IPS-20b (cell line): ENCODE measurements at regions not wholly inside any gene's neighbourhood (a gene's known extent, or its start where the extent isn't known, plus 50 kb on each side); places are given as distances from the start of the nearest gene placed in this dataset.

Experiments
- H3K27ac ChIP-seq: one replicate; pipeline ENCODE4 v1.5.1; 2013; ENCODE audit warnings: low read length
- H3K27me3 ChIP-seq: 2 replicates; pipeline ENCODE4 v1.6.1; 2013; ENCODE audit warnings: mild to moderate bottlenecking, low read length, inconsistent platforms; ENCODE audit not compliant: insufficient read depth
- H3K36me3 ChIP-seq: 2 replicates; pipeline ENCODE4 v1.6.1; 2013; ENCODE audit warnings: low read depth, mild to moderate bottlenecking, inconsistent platforms, low read length, moderate library complexity; ENCODE audit not compliant: insufficient read depth
- H3K4me1 ChIP-seq: 2 replicates; pipeline ENCODE4 v1.6.1; 2013; ENCODE audit warnings: mild to moderate bottlenecking, control low read depth, inconsistent platforms, low read length, moderate library complexity; ENCODE audit not compliant: insufficient read depth
- H3K4me3 ChIP-seq: 2 replicates; pipeline ENCODE4 v1.5.1; 2013; ENCODE audit warnings: mild to moderate bottlenecking, low read length, inconsistent platforms
- H3K9ac ChIP-seq: 2 replicates; pipeline ENCODE4 v1.6.1; 2013; ENCODE audit warnings: low read depth, mild to moderate bottlenecking, inconsistent platforms, low read length, moderate library complexity
- H3K9me3 ChIP-seq: 2 replicates; pipeline ENCODE4 v1.6.1; 2013; ENCODE audit warnings: mild to moderate bottlenecking, low read depth, low read length, inconsistent platforms; ENCODE audit not compliant: insufficient read depth

- H3K4me3 ChIP-seq, result no peak overlapping the region
- no peaks in the 10 kb centered on the region for H3K27me3 ChIP-seq
- H3K9me3 ChIP-seq, result no peaks in the 10 kb centered on the region
- H3K27ac ChIP-seq, result no peak overlapping the region
- no peaks in the 10 kb centered on the region for H3K36me3 ChIP-seq
- no peaks in the 10 kb centered on the region for H3K4me1 ChIP-seq
- H3K9ac ChIP-seq, result no peak overlapping the region
Measured at GRCh38 chr19:31135841-31136240, 213.4 kb downstream of the TSHZ3 start.

- H3K4me3 ChIP-seq, result no peak overlapping the region
- H3K36me3 ChIP-seq, result no peaks in the 10 kb centered on the region
- no peak overlapping the region for H3K27ac ChIP-seq
- no peak overlapping the region for H3K9ac ChIP-seq
- no peaks in the 10 kb centered on the region for H3K27me3 ChIP-seq
- no peaks in the 10 kb centered on the region for H3K9me3 ChIP-seq
- no peaks in the 10 kb centered on the region for H3K4me1 ChIP-seq
Measured at GRCh38 chr19:31132753-31133110, 216.5 kb downstream of the TSHZ3 start.

GRCh38 chr19:31128291-31128690, 220.9 kb downstream of the TSHZ3 start:
- H3K27ac ChIP-seq, result no peak overlapping the region
- H3K36me3 ChIP-seq, result no peaks in the 10 kb centered on the region
- H3K9ac ChIP-seq, result no peak overlapping the region
- no peaks in the 10 kb centered on the region for H3K27me3 ChIP-seq
- H3K9me3 ChIP-seq, result no peaks in the 10 kb centered on the region
- no peak overlapping the region for H3K4me3 ChIP-seq
- H3K4me1 ChIP-seq, result no peaks in the 10 kb centered on the region

- H3K9ac ChIP-seq, result no peak overlapping the region
- H3K27ac ChIP-seq, result no peak overlapping the region
- no peaks in the 10 kb centered on the region for H3K4me1 ChIP-seq
- H3K9me3 ChIP-seq, result no peaks in the 10 kb centered on the region
- no peak overlapping the region for H3K4me3 ChIP-seq
- no peaks in the 10 kb centered on the region for H3K36me3 ChIP-seq
- no peaks in the 10 kb centered on the region for H3K27me3 ChIP-seq
Measured at GRCh38 chr19:31127134-31127967, 221.9 kb downstream of the TSHZ3 start.

- no peaks in the 10 kb centered on the region for H3K27me3 ChIP-seq
- H3K4me3 ChIP-seq, result no peak overlapping the region
- no peaks in the 10 kb centered on the region for H3K9me3 ChIP-seq
- no peaks in the 10 kb centered on the region for H3K4me1 ChIP-seq
- H3K27ac ChIP-seq, result no peak overlapping the region
- H3K36me3 ChIP-seq, result no peaks in the 10 kb centered on the region
- H3K9ac ChIP-seq, result no peak overlapping the region
Measured at GRCh38 chr19:31126236-31126635, 223.0 kb downstream of the TSHZ3 start.

- H3K9ac ChIP-seq, result no peak overlapping the region
- H3K4me3 ChIP-seq, result no peak overlapping the region
- no peaks in the 10 kb centered on the region for H3K36me3 ChIP-seq
- H3K27ac ChIP-seq, result no peak overlapping the region
- H3K9me3 ChIP-seq, result no peaks in the 10 kb centered on the region
- no peaks in the 10 kb centered on the region for H3K4me1 ChIP-seq
- H3K27me3 ChIP-seq, result no peaks in the 10 kb centered on the region
Measured at GRCh38 chr19:31125071-31125470, 224.2 kb downstream of the TSHZ3 start.

GRCh38 chr19:31121501-31121900, 227.7 kb downstream of the TSHZ3 start:
- no peaks in the 10 kb centered on the region for H3K9me3 ChIP-seq

GRCh38 chr19:31120952-31121351, 228.3 kb downstream of the TSHZ3 start:
- no peaks in the 10 kb centered on the region for H3K27me3 ChIP-seq
- no peaks in the 10 kb centered on the region for H3K4me1 ChIP-seq
- H3K9me3 ChIP-seq, result no peaks in the 10 kb centered on the region
- no peak overlapping the region for H3K9ac ChIP-seq
- H3K36me3 ChIP-seq, result no peaks in the 10 kb centered on the region
- no peak overlapping the region for H3K4me3 ChIP-seq
- H3K27ac ChIP-seq, result no peak overlapping the region

More at GRCh38 chr19:31121501-31121900, 227.7 kb downstream of the TSHZ3 start:
- H3K36me3 ChIP-seq, result no peaks in the 10 kb centered on the region
- no peak overlapping the region for H3K27ac ChIP-seq
- H3K9ac ChIP-seq, result no peak overlapping the region
- H3K4me1 ChIP-seq, result no peaks in the 10 kb centered on the region
- H3K4me3 ChIP-seq, result no peak overlapping the region
- no peaks in the 10 kb centered on the region for H3K27me3 ChIP-seq

GRCh38 chr19:31119951-31120690, 229.1 kb downstream of the TSHZ3 start:
- Histone ChIP-seq H3K9me3 (no peaks in the 10 kb centered on the region), H3K36me3 (no peaks in the 10 kb centered on the region), H3K27me3 (no peaks in the 10 kb centered on the region), H3K4me3 (no peak overlapping the region), H3K4me1 (no peaks in the 10 kb centered on the region), H3K9ac (no peak overlapping the region), H3K27ac (no peak overlapping the region)

GRCh38 chr19:31118986-31119385, 230.2 kb downstream of the TSHZ3 start:
- no peaks in the 10 kb centered on the region for H3K27me3 ChIP-seq
- no peaks in the 10 kb centered on the region for H3K4me1 ChIP-seq
- no peak overlapping the region for H3K4me3 ChIP-seq
- no peaks in the 10 kb centered on the region for H3K9me3 ChIP-seq
- H3K9ac ChIP-seq, result no peak overlapping the region
- H3K27ac ChIP-seq, result no peak overlapping the region
- H3K36me3 ChIP-seq, result no peaks in the 10 kb centered on the region

GRCh38 chr19:31118287-31118955, 230.8 kb downstream of the TSHZ3 start:
- no peak overlapping the region for H3K4me3 ChIP-seq
- H3K27ac ChIP-seq, result no peak overlapping the region
- no peak overlapping the region for H3K9ac ChIP-seq
- H3K4me1 ChIP-seq, result no peaks in the 10 kb centered on the region
- no peaks in the 10 kb centered on the region for H3K9me3 ChIP-seq
- no peaks in the 10 kb centered on the region for H3K27me3 ChIP-seq
- H3K36me3 ChIP-seq, result no peaks in the 10 kb centered on the region
